A549 (cell line): ENCODE measurements at regions not wholly inside any gene's neighbourhood (a gene's known extent, or its start where the extent isn't known, plus 50 kb on each side); places are given as distances from the start of the nearest gene placed in this dataset.
A peak's percentile ranks its signal among the peaks of the same experiment; 100 is the strongest.

Experiments used
- ATAC-seq, 2 experiments: fragments of 200-7000 bp in 1 of 2; fragments of >200 bp in 1 of 2; cut with Nextera tagmentation in 1 of 2; cut with Tn5 transposase in 1 of 2; 3 replicates each; pipeline versions ENCODE4 v1.8.0 to v1.9.1; 2018 to 2020; ENCODE audit warnings: mild to moderate bottlenecking in 1 of 2, moderate library complexity in 1 of 2
- CTCF ChIA-PET: fragments of 300-600 bp; sonication (Branson Sonifier 250); formaldehyde crosslinking; extraction: SDS; loops from one replicate; lab custom pipeline; 2021; ENCODE audit warnings: antibody characterized with exemption, inconsistent platforms; lab: Yijun Ruan, JAX
- POLR2A ChIA-PET: fragments of 350-600 bp; formaldehyde crosslinking; extraction: SDS; loops from one replicate; lab custom pipeline; 2021; ENCODE audit warnings: antibody characterized with exemption, inconsistent platforms; lab: Yijun Ruan, JAX
- DNase-seq, 2 experiments: peaks; one replicate each; pipeline versions ENCODE4 v3.0.0 to v3.0.0-alpha.2; 2011 to 2016; ENCODE audit warnings: low read depth in 1 of 2, low spot score in 1 of 2
- FAIRE-seq: peaks from 2 replicates; lab custom pipeline; 2011; peaks lifted over from hg19 to GRCh38; lab: Jason Lieb, UNC
- H3K27ac ChIP-seq, 2 experiments: fragments of >200 bp; sonication (Bioruptor Twin); formaldehyde crosslinking; 3 replicates each; pipeline ENCODE4 v1.5.1; 2016 to 2017
- H3K4me1 ChIP-seq: fragments of >200 bp; sonication (Bioruptor Twin); formaldehyde crosslinking; 3 replicates; pipeline ENCODE4 v1.6.1; 2016
- H3K4me2 ChIP-seq: fragments of >200 bp; sonication (Bioruptor Twin); formaldehyde crosslinking; 3 replicates; pipeline ENCODE4 v1.6.1; 2016
- H3K4me3 ChIP-seq: fragments of >200 bp; sonication (Bioruptor Twin); formaldehyde crosslinking; 3 replicates; pipeline ENCODE4 v1.5.1; 2016
- H3K9me3 ChIP-seq: fragments of >200 bp; sonication (Bioruptor Twin); formaldehyde crosslinking; 3 replicates; pipeline ENCODE4 v1.6.1; 2016
- ATOH8 ChIP-seq: fragments of 250-450 bp; sonication (Bioruptor Pico); IDR thresholded peaks from 2 replicates; pipeline ENCODE4 v1.5.0; 2020; ENCODE audit warnings: low read depth, mild to moderate bottlenecking, moderate library complexity
- BCL3 ChIP-seq: fragments of >200 bp; sonication (Bioruptor Twin); formaldehyde crosslinking; IDR thresholded peaks from 3 replicates; pipeline ENCODE4 v1.6.1; 2016
- CBX2 ChIP-seq: fragments of 200-600 bp; sonication (generic); IDR thresholded peaks from 2 replicates; pipeline ENCODE4 v1.6.1; 2016; ENCODE audit warnings: low read depth, mild to moderate bottlenecking, borderline replicate concordance
- ELK1 ChIP-seq: fragments of 150-350 bp; IDR thresholded peaks from 2 replicates; pipeline ENCODE4 v1.6.1; 2014; ENCODE audit warnings: low read depth, mild to moderate bottlenecking, low read length
- FOSL2 ChIP-seq, 2 experiments: fragments of 450-650 bp in 1 of 2; fragments of >200 bp in 1 of 2; sonication (Bioruptor Twin) in 1 of 2; formaldehyde crosslinking; IDR thresholded peaks; 2 replicates each; pipeline versions ENCODE4 v1.5.0 to v1.6.1; 2016 to 2020; ENCODE audit warnings: mild to moderate bottlenecking in 1 of 2, moderate library complexity in 1 of 2
- MAFK ChIP-seq: fragments of 450-650 bp; IDR thresholded peaks from 2 replicates; pipeline ENCODE4 v1.6.1; 2014; ENCODE audit not compliant: partially characterized antibody
- MAZ ChIP-seq: fragments of 150-350 bp; IDR thresholded peaks from 2 replicates; pipeline ENCODE4 v1.6.1; 2014; ENCODE audit warnings: antibody characterized with exemption, low read depth, low read length, borderline replicate concordance
- MYC ChIP-seq: IDR thresholded peaks from 2 replicates; pipeline ENCODE4 v1.6.1; 2012; ENCODE audit warnings: mild to moderate bottlenecking, inconsistent platforms, low read length, improper control_type of control experiment, borderline replicate concordance
- NPAS2 ChIP-seq: fragments of 250-450 bp; sonication (Bioruptor Pico); IDR thresholded peaks from 2 replicates; pipeline ENCODE4 v1.8.0; 2022; ENCODE audit warnings: mild to moderate bottlenecking, moderate library complexity, borderline replicate concordance
- PBX3 ChIP-seq: IDR thresholded peaks from 2 replicates; pipeline ENCODE4 v1.6.1; 2012
- PHF8 ChIP-seq: fragments of 200-600 bp; sonication (generic); IDR thresholded peaks from 2 replicates; pipeline ENCODE4 v1.6.1; 2016; ENCODE audit warnings: low read depth, mild to moderate bottlenecking, antibody characterized with exemption, moderate library complexity, borderline replicate concordance
- POLR2AphosphoS2 ChIP-seq: conservative IDR thresholded peaks from 2 replicates; pipeline ENCODE4 v1.6.1; 2012; ENCODE audit warnings: low read length, improper control_type of control experiment, inconsistent platforms
- USF2 ChIP-seq: fragments of 450-650 bp; IDR thresholded peaks from 2 replicates; pipeline ENCODE4 v1.6.1; 2014; ENCODE audit warnings: antibody characterized with exemption
- ZFP36 ChIP-seq: fragments of 450-650 bp; IDR thresholded peaks from 2 replicates; pipeline ENCODE4 v1.6.1; 2014; ENCODE audit warnings: borderline replicate concordance; ENCODE audit not compliant: partially characterized antibody
- WGBS: methylation state at CpG from one replicate; pipeline ENCODE4 v1.1.6; 2017; ENCODE audit errors: missing lambda C conversion rate; 5-methylcytosine and 5-hydroxymethylcytosine counted together
- TF ChIP-seq, protein P1 (sequence below): fragments of 200-600 bp; sonication (generic); IDR thresholded peaks from 2 replicates; pipeline ENCODE4 v1.6.1; 2016; ENCODE audit warnings: antibody characterized with exemption, mild to moderate bottlenecking, moderate library complexity
- TF ChIP-seq, protein P2 (sequence below): fragments of 250-450 bp; sonication (Bioruptor Pico); IDR thresholded peaks from 2 replicates; pipeline ENCODE4 v1.5.0; 2021; ENCODE audit warnings: mild to moderate bottlenecking, moderate library complexity, borderline replicate concordance

DNA sequence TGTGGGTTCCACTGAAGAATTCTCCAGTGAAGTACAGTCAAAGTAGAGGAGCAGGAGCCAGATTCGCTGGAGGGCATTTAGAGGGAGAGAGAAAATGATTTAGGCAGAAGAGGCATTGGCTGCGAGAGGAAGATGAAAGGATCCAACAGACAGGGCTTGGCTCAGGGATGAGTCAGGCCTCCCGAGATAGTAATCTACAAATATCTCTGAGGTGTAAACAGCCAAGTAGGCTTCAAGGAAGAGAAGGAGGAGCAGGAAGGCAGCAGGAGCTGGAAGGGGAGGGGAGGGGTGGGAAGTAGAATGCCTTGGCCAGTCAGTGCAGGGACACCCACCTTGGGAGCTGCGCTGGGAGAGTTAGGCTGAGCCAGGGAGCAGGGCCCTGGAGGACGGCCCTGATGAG is 55.5 kb downstream of the PJA1 start (continued):
- TF ChIP-seq ELK1, result no peak
- TF ChIP-seq CBX2, result no peak
- TF ChIP-seq FOSL2 (IDR thresholded peaks at IDR 0.05), result 0 out of 2 replicates have a peak, but pooled peaks have one; percentile 11
- TF ChIP-seq FOSL2 (CRISPR knock-in tag; IDR thresholded peaks at IDR 0.05), result peak; percentile 73
- TF ChIP-seq, protein P1, sequence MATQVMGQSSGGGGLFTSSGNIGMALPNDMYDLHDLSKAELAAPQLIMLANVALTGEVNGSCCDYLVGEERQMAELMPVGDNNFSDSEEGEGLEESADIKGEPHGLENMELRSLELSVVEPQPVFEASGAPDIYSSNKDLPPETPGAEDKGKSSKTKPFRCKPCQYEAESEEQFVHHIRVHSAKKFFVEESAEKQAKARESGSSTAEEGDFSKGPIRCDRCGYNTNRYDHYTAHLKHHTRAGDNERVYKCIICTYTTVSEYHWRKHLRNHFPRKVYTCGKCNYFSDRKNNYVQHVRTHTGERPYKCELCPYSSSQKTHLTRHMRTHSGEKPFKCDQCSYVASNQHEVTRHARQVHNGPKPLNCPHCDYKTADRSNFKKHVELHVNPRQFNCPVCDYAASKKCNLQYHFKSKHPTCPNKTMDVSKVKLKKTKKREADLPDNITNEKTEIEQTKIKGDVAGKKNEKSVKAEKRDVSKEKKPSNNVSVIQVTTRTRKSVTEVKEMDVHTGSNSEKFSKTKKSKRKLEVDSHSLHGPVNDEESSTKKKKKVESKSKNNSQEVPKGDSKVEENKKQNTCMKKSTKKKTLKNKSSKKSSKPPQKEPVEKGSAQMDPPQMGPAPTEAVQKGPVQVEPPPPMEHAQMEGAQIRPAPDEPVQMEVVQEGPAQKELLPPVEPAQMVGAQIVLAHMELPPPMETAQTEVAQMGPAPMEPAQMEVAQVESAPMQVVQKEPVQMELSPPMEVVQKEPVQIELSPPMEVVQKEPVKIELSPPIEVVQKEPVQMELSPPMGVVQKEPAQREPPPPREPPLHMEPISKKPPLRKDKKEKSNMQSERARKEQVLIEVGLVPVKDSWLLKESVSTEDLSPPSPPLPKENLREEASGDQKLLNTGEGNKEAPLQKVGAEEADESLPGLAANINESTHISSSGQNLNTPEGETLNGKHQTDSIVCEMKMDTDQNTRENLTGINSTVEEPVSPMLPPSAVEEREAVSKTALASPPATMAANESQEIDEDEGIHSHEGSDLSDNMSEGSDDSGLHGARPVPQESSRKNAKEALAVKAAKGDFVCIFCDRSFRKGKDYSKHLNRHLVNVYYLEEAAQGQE, result no peak
- TF ChIP-seq MYC, result no peak
- TF ChIP-seq NPAS2, result no peak
- no peak for TF ChIP-seq MAFK
- TF ChIP-seq POLR2AphosphoS2, result no peak
- no peak for TF ChIP-seq PHF8
- no peak for TF ChIP-seq PBX3

- CTCF ChIA-PET, result interaction anchor here (1.0 to 1.7 kb wide), 3 partner anchors 15 to 112 kb away, joined by 3 to 7 read pairs (median 3); no protein-coding TSS in a partner anchor
These were observed 56.1 kb downstream of the PJA1 start for GRCh38 chrX:69109036-69109663.

More at GRCh38 chrX:69109036-69109663, 56.1 kb downstream of the PJA1 start:
- 86% methylated on average over 2 of the region's 8 CpGs for WGBS
- Histone ChIP-seq H3K4me2 (peak overlapping the region; percentile 77), H3K9me3 (no peaks in the 10 kb centered on the region), H3K4me1 (peaks cover 27% of the 10 kb centered on the region), H3K4me3 (no peak overlapping the region), H3K27ac (peak overlapping the region; percentile 2 to 80; a peak in 4 of 6 replicates)
- no peak for FAIRE-seq
- DNase-seq, result no peak
- ATAC-seq, result peak in 1 of 2 experiments; percentile 16; a peak in 3 of 6 replicates
- POLR2A ChIA-PET, result interaction anchor here (1.5 kb wide), 1 partner anchor 280 kb away, joined by 11 read pairs; the partner anchor contains the start of gene EFNB1
- TF ChIP-seq USF2 (no peak), MAZ (no peak), ELK1 (no peak), BCL3 (no peak), ZFP36 (no peak), ATOH8 (CRISPR knock-in tag) (no peak)
- TF ChIP-seq, protein P2, sequence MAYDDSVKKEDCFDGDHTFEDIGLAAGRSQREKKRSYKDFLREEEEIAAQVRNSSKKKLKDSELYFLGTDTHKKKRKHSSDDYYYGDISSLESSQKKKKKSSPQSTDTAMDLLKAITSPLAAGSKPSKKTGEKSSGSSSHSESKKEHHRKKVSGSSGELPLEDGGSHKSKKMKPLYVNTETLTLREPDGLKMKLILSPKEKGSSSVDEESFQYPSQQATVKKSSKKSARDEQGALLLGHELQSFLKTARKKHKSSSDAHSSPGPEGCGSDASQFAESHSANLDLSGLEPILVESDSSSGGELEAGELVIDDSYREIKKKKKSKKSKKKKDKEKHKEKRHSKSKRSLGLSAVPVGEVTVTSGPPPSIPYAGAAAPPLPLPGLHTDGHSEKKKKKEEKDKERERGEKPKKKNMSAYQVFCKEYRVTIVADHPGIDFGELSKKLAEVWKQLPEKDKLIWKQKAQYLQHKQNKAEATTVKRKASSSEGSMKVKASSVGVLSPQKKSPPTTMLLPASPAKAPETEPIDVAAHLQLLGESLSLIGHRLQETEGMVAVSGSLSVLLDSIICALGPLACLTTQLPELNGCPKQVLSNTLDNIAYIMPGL (CRISPR knock-in tag), result no peak
